AG04449 (cell line): ENCODE measurements at regions not wholly inside any gene's neighbourhood (a gene's known extent, or its start where the extent isn't known, plus 50 kb on each side); places are given as distances from the start of the nearest gene placed in this dataset.

Experiments used
- CTCF ChIA-PET: fragments of 350-600 bp; formaldehyde crosslinking; extraction: SDS; loops from one replicate; lab custom pipeline; 2021; ENCODE audit warnings: antibody characterized with exemption; lab: Yijun Ruan, JAX
- POLR2A ChIA-PET: fragments of 400-600, 350-600 bp; formaldehyde crosslinking; extraction: SDS; loops from one replicate; lab custom pipeline; 2020; ENCODE audit warnings: antibody characterized with exemption, inconsistent platforms; lab: Yijun Ruan, JAX
- DNase-seq: peaks from one replicate; pipeline ENCODE4 v3.0.0-alpha.2; 2010; ENCODE audit warnings: low read depth, low spot score
- H3K4me3 ChIP-seq: 2 replicates; pipeline ENCODE4 v1.5.1; 2011; ENCODE audit warnings: low read depth, mild to moderate bottlenecking, control low read depth, low read length
- TF ChIP-seq, protein P1 (sequence below): IDR thresholded peaks from one replicate; pipeline ENCODE4 v1.5.1; 2011; ENCODE audit warnings: mild to moderate bottlenecking, moderate library complexity, low read length, control low read depth, inconsistent platforms; ENCODE audit not compliant: insufficient read depth; ENCODE audit errors: missing control alignments

DNA sequence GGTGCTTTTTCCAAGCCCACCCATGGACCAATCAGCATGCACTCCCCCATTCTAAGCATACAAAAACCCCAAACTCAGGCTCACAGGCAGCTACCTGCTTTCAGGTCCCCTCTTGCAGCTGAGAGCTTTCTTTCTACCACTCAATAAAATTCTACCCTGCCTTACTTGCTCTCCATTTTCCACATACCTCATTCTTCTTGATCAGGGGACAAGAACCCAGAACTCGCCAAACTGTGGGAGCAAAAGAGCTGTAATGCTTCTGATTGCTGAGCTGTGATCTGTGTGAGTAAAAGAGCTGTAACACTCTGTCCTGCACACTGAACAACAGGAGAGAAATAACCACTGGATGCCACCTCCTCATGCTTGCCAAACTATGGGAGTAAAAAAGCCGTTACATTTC is 972.1 kb downstream of the SLITRK5 start:
- TF ChIP-seq, protein P1, sequence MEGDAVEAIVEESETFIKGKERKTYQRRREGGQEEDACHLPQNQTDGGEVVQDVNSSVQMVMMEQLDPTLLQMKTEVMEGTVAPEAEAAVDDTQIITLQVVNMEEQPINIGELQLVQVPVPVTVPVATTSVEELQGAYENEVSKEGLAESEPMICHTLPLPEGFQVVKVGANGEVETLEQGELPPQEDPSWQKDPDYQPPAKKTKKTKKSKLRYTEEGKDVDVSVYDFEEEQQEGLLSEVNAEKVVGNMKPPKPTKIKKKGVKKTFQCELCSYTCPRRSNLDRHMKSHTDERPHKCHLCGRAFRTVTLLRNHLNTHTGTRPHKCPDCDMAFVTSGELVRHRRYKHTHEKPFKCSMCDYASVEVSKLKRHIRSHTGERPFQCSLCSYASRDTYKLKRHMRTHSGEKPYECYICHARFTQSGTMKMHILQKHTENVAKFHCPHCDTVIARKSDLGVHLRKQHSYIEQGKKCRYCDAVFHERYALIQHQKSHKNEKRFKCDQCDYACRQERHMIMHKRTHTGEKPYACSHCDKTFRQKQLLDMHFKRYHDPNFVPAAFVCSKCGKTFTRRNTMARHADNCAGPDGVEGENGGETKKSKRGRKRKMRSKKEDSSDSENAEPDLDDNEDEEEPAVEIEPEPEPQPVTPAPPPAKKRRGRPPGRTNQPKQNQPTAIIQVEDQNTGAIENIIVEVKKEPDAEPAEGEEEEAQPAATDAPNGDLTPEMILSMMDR, result no peak
- ChIA-PET CTCF (no interaction called here), POLR2A (no interaction called here)
- no peak overlapping the region for H3K4me3 ChIP-seq
- no peak for DNase-seq

DNA sequence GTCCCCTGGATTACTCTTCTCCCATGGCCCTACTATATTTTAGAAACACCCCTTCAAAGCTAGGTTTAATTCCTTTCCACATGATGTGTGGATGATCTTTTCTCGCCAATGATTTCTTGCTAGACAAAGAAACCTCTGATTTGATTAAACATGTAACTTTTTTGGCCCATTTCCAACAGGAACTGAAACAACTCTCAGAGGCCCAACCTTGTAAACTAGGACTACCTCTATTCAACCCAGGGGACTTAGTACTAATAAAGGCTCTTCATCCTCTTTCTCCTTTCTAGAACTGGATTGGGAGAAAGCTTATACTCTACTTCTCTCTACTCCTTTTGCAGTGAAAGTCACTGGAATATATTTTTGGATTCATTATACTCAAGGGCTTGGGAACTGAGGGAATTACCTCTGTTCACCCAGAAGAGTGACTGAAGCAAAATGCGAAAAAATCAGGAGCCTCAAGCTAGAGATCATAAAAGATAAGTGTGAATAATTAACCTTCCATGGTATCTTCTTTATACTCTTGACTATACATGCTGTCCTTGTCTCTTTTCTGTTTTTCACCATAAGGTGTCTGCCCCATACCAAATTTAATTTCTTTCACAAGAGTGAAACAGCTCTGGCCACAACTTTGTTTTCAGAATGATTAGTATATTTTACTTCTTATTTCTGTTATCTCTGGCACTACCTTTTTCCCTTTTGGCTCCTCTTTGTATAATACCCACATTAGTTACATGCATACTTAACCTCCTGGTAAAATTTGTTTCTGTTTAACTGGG is 977.6 kb downstream of the SLITRK5 start:
- DNase-seq, result no peak
- ChIA-PET CTCF (no interaction called here), POLR2A (no interaction called here)
- TF ChIP-seq, protein P1, result no peak
- no peak overlapping the region for H3K4me3 ChIP-seq

DNA sequence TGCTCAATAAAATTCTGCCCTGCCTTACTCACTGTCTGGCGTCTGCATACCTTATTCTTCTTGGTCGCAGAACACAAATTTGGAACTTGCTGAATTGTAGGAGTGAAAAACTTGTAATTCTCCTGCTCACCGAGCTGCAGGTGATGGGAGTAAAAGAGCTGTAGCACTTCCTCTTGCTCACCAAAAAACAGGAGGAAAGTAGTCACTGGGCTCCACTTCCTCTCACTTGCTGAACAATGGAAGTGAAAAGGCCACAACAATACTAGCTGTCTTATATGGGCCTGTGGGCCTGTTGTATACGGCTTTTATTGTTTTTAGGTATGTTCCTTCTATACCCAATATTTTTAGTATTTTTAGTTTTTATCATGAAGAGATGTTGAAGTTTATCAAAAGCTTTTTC is 978.7 kb downstream of the SLITRK5 start:
- ChIA-PET POLR2A (no interaction called here), CTCF (no interaction called here)
- no peak overlapping the region for H3K4me3 ChIP-seq
- DNase-seq, result no peak
- TF ChIP-seq, protein P1, result no peak

DNA sequence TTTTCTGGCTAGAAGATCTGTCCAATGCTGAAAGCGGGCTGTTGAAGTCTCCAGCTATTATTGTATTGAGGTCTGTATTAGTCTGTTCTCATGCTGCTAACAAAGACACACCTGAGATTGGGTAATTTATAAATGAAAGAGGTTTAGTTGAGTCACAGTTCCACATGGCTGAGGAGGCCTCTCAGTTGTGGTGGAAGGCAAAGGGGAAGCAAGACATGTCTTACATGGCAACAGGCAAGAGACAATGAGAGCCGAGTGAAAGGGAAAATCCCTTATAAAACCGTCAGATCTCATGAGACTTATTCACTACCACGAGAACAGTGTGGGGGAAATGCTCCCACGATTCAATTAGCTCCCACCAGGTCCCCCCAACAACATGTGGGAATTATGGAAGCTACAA is 980.4 kb downstream of the SLITRK5 start:
- no peak for DNase-seq
- ChIA-PET POLR2A (no interaction called here), CTCF (no interaction called here)
- no peak overlapping the region for H3K4me3 ChIP-seq
- TF ChIP-seq, protein P1, result no peak

DNA sequence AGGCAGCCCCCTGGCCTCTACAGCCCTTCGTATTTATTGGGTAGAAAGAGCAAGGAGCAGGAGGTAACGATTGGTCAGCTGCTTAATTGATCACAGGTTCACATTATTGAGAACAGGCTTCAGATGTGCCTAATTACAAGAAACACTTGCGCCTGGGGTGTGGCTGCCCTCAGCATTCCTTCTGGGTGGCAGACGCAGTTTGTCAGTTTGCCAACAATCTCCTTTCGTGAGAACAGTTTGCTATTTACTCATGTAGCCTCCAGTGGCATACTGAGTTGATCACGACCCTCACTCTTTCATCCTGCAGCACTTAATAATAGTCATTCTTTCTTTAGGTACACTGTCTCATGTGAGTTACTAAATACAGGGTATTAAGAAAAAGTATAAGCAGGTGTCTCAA is 985.6 kb downstream of the SLITRK5 start:
- no peak overlapping the region for H3K4me3 ChIP-seq
- CTCF ChIA-PET, result no interaction called here
- TF ChIP-seq, protein P1, result no peak

DNA sequence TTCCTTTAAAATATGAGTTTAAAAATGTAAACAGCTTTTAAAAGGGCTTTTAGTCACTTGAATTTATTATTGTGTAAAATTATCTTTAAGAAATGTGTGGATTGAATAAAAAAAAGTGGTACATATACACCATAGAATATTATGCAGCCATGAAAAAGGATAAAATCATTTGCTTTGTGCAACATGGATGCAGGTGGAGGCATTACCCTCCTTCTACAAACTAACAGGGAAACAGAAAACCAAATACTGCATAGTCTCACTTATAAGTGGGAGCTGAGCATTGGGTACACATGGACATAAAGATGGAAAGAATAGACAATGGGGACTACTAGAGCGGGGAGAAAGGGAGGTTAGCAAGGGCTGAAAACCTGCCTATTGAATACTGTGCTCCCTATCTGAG is 999.3 kb downstream of the SLITRK5 start:
- H3K4me3 ChIP-seq, result no peak overlapping the region
- ChIA-PET POLR2A (no interaction called here), CTCF (no interaction called here)
- no peak for DNase-seq
- TF ChIP-seq, protein P1, result no peak

More for the DNA sequence above, 985.6 kb downstream of the SLITRK5 start:
- no peak for DNase-seq
- POLR2A ChIA-PET, result no interaction called here
